ENCODE measurements at regions not wholly inside any gene's neighbourhood (a gene's known extent, or its start where the extent isn't known, plus 50 kb on each side); places are given as distances from the start of the nearest gene placed in this dataset.

GRCh38 chr2:7681881-7682461 lies 764.8 kb downstream of the RNF144A start:
- Mint-ChIP-seq H3K36me3 (no peaks in the 10 kb centered on the region), H3K9me3 (no peaks in the 10 kb centered on the region), H3K4me3 (no peak overlapping the region), H3K27me3 (ENCODE audit: insufficient read depth, low read depth) (peaks cover 2% of the 10 kb centered on the region), H3K4me1 (peaks cover 2% of the 10 kb centered on the region), H3K27ac (no peak overlapping the region)
- Histone ChIP-seq H3K4me3 (no peak overlapping the region), H3K9ac (no peak overlapping the region), H2AFZ (replicated peaks) (no peak overlapping the region), H3K36me3 (no peaks in the 10 kb centered on the region), H4K20me1 (ENCODE audit: low read depth) (no peaks in the 10 kb centered on the region), H3K4me2 (no peak overlapping the region), H3K9me3 (ENCODE audit: low read depth) (no peaks in the 10 kb centered on the region), H3F3A (ENCODE audit: low read depth) (no peaks in the 10 kb centered on the region), H3K4me1 (no peaks in the 10 kb centered on the region), H3K27me3 (no peaks in the 10 kb centered on the region), H3K79me2 (ENCODE audit: low read depth) (no peaks in the 10 kb centered on the region), H3K27ac (no peak overlapping the region)
- no peak for DNase-seq (ENCODE audit: low spot score)
- TF ChIP-seq CTCF (IDR thresholded peaks at IDR 0.05) (no peak), EZH2 (IDR thresholded peaks at IDR 0.05) (no peak), EZH2phosphoT487 (IDR thresholded peaks at IDR 0.05) (no peak)

GRCh38 chr2:7683196-7683595 lies 766.0 kb downstream of the RNF144A start:
- H2AFZ ChIP-seq (replicated peaks): no peak overlapping the region
- H3K9me3 Mint-ChIP-seq: no peaks in the 10 kb centered on the region
- peaks cover 2% of the 10 kb centered on the region for H3K27me3 Mint-ChIP-seq (ENCODE audit: insufficient read depth, low read depth)
- H3K27ac Mint-ChIP-seq: no peak overlapping the region
- no peak overlapping the region for H3K4me2 ChIP-seq
- no peaks in the 10 kb centered on the region for H3K36me3 Mint-ChIP-seq
- no peak for DNase-seq (ENCODE audit: low spot score)
- TF ChIP-seq CTCF (IDR thresholded peaks at IDR 0.05) (no peak), EZH2 (IDR thresholded peaks at IDR 0.05) (no peak), EZH2phosphoT487 (IDR thresholded peaks at IDR 0.05) (no peak)
- H3F3A ChIP-seq (ENCODE audit: low read depth): no peaks in the 10 kb centered on the region
- H3K4me3 Mint-ChIP-seq: no peak overlapping the region
- no peak overlapping the region for H3K9ac ChIP-seq
- H3K79me2 ChIP-seq (ENCODE audit: low read depth): no peaks in the 10 kb centered on the region
- no peaks in the 10 kb centered on the region for H3K27me3 ChIP-seq
- peaks cover 2% of the 10 kb centered on the region for H3K4me1 Mint-ChIP-seq
- no peaks in the 10 kb centered on the region for H4K20me1 ChIP-seq (ENCODE audit: low read depth)
- H3K27ac ChIP-seq: no peak overlapping the region
- no peaks in the 10 kb centered on the region for H3K4me1 ChIP-seq
- H3K36me3 ChIP-seq: no peaks in the 10 kb centered on the region
- no peak overlapping the region for H3K4me3 ChIP-seq
- H3K9me3 ChIP-seq (ENCODE audit: low read depth): no peaks in the 10 kb centered on the region

GRCh38 chr2:7683708-7684107 lies 766.5 kb downstream of the RNF144A start:
- Histone ChIP-seq H3K4me2 (no peak overlapping the region), H3K36me3 (no peaks in the 10 kb centered on the region), H3K9ac (no peak overlapping the region), H3K27me3 (no peaks in the 10 kb centered on the region), H3K4me3 (no peak overlapping the region), H2AFZ (replicated peaks) (no peak overlapping the region), H3K4me1 (no peaks in the 10 kb centered on the region), H3F3A (ENCODE audit: low read depth) (no peaks in the 10 kb centered on the region), H4K20me1 (ENCODE audit: low read depth) (no peaks in the 10 kb centered on the region), H3K9me3 (ENCODE audit: low read depth) (no peaks in the 10 kb centered on the region), H3K27ac (no peak overlapping the region), H3K79me2 (ENCODE audit: low read depth) (no peaks in the 10 kb centered on the region)
- H3K36me3 Mint-ChIP-seq: no peaks in the 10 kb centered on the region
- DNase-seq (ENCODE audit: low spot score): no peak
- no peak overlapping the region for H3K4me3 Mint-ChIP-seq
- TF ChIP-seq CTCF (IDR thresholded peaks at IDR 0.05): no peak
- peaks cover 2% of the 10 kb centered on the region for H3K4me1 Mint-ChIP-seq
- H3K27ac Mint-ChIP-seq: no peak overlapping the region
- H3K27me3 Mint-ChIP-seq (ENCODE audit: insufficient read depth, low read depth): peaks cover 2% of the 10 kb centered on the region
- no peaks in the 10 kb centered on the region for H3K9me3 Mint-ChIP-seq
